BJ (cell line): ENCODE measurements at regions not wholly inside any gene's neighbourhood (a gene's known extent, or its start where the extent isn't known, plus 50 kb on each side); places are given as distances from the start of the nearest gene placed in this dataset.

Source experiments
- CTCF ChIA-PET: fragments of 350-600 bp; formaldehyde crosslinking; extraction: SDS; loops from one replicate; lab custom pipeline; 2021; ENCODE audit warnings: antibody characterized with exemption, inconsistent platforms; lab: Yijun Ruan, JAX
- POLR2A ChIA-PET: fragments of 300-600 bp; sonication (Branson Sonifier 250); formaldehyde crosslinking; extraction: SDS; loops from one replicate; lab custom pipeline; 2021; ENCODE audit warnings: antibody characterized with exemption; lab: Charles Lee
- DNase-seq: peaks from one replicate; pipeline ENCODE4 v3.0.0-alpha.2; 2011; ENCODE audit warnings: low read depth
- H3K27me3 ChIP-seq: 2 replicates; pipeline ENCODE4 v1.6.0; 2011; ENCODE audit warnings: low read length; ENCODE audit not compliant: control insufficient read depth, insufficient read depth
- H3K36me3 ChIP-seq: 2 replicates; pipeline ENCODE4 v1.5.1; 2011; ENCODE audit warnings: low read length; ENCODE audit not compliant: control insufficient read depth, insufficient read depth
- H3K4me3 ChIP-seq: 2 replicates; pipeline ENCODE4 v1.5.1; 2011; ENCODE audit warnings: low read depth, mild to moderate bottlenecking, control low read depth, low read length
- TF ChIP-seq, protein P1 (sequence below): IDR thresholded peaks from 2 replicates; pipeline ENCODE4 v1.5.1; 2011; ENCODE audit warnings: low read depth, mild to moderate bottlenecking, control low read depth, inconsistent platforms, low read length, moderate library complexity; ENCODE audit not compliant: insufficient read depth

DNA sequence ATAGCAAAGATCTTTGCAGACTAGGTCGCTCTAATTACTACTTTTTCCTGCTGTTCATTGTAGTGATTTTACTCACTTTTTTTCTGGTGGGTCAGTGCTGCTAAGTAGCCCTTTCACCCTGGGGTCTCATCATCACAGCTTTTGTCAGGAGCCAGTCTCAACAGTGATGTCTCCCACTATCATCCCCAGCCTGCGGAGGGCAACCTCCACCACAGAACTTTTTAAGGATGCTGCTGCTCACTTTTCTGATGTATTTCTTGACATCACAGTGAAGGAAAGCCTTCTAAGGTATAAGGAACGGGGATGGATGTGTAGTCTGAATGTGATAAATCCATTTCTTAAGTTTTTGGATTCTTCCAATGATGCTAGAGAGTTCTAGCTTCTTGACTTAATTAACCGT lies 242.5 kb upstream of the RIOK2 start:
- POLR2A ChIA-PET: no interaction called here
- Histone ChIP-seq H3K27me3 (no peaks in the 10 kb centered on the region), H3K4me3 (no peak overlapping the region), H3K36me3 (no peaks in the 10 kb centered on the region)
- TF ChIP-seq, protein P1, sequence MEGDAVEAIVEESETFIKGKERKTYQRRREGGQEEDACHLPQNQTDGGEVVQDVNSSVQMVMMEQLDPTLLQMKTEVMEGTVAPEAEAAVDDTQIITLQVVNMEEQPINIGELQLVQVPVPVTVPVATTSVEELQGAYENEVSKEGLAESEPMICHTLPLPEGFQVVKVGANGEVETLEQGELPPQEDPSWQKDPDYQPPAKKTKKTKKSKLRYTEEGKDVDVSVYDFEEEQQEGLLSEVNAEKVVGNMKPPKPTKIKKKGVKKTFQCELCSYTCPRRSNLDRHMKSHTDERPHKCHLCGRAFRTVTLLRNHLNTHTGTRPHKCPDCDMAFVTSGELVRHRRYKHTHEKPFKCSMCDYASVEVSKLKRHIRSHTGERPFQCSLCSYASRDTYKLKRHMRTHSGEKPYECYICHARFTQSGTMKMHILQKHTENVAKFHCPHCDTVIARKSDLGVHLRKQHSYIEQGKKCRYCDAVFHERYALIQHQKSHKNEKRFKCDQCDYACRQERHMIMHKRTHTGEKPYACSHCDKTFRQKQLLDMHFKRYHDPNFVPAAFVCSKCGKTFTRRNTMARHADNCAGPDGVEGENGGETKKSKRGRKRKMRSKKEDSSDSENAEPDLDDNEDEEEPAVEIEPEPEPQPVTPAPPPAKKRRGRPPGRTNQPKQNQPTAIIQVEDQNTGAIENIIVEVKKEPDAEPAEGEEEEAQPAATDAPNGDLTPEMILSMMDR: peak; percentile 35
- DNase-seq: no peak
- CTCF ChIA-PET: interaction anchor here (1.0 to 1.9 kb wide), 4 partner anchors 9 to 1403 kb away, joined by 3 to 5 read pairs (median 4); no protein-coding TSS in a partner anchor

DNA sequence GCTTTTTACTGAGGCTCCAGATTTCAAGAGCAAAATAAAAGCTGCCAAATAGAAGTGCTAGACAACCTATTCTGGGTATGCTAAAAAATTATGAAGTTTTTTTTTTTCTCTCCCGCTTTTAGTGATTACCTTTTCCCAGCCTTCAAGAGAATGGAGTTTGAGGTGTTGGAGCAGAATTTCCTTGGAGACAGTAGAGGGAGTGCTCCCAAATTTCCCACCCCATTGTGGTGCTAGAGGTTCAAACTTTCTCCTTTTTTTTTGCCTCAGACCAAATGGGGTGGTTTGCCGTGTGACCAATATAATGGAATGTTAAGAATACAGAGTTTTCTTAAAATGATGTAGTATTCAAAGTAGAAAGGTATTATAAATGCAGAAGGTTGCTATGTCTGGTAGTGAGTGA lies 244.2 kb upstream of the RIOK2 start:
- H3K4me3 ChIP-seq: no peak overlapping the region
- no peak for DNase-seq
- H3K27me3 ChIP-seq: no peaks in the 10 kb centered on the region
- CTCF ChIA-PET: interaction anchor here (0.5 to 0.6 kb wide), 4 partner anchors 159 to 1369 kb away, joined by 3 to 6 read pairs (median 4); no protein-coding TSS in a partner anchor
- POLR2A ChIA-PET: no interaction called here
- TF ChIP-seq, protein P1: 0 out of 2 replicates have a peak, but pooled peaks have one; percentile 2
- no peaks in the 10 kb centered on the region for H3K36me3 ChIP-seq

DNA sequence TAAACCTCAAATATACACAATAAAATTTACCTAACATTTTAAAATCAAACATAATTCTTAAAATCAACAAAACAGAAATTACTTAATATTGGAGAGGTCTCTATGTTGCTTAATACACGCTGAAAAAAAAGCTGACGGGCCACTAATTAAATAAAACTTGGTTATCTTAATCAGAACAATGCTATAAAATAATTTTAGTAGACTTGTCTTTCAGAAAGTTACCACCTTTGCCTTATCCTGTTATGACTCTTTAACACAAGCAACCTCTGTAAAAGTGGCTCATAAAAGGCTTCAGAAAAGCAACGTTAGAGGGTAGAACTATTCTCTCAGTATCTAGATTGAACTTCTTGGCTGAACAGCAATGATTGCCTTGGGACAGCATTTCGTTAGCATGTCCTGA lies 251.0 kb upstream of the RIOK2 start:
- CTCF ChIA-PET: interaction anchor here (1.4 kb wide), 1 partner anchor 9 kb away, joined by 5 read pairs; no protein-coding TSS in a partner anchor
- Histone ChIP-seq H3K27me3 (no peaks in the 10 kb centered on the region), H3K36me3 (no peaks in the 10 kb centered on the region), H3K4me3 (no peak overlapping the region)
- POLR2A ChIA-PET: no interaction called here
- no peak for DNase-seq
- TF ChIP-seq, protein P1: no peak

DNA sequence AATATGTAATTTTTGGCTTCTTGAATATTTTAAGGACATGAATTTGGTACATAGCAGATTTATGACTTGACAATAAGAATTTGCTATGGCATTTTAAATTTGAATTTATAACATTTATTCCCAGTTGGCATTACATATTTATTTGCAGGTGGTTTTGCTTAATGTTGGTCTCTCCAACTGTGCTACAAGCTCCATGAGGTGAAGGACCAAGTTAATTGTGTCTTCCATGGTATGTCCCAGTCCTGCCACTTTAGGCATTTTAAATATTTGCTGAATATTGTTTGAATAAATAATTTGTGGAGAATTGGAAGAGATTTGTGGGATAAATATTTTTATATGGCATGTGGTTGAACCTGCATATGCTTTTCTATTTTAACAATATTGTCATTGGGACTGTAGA lies 253.4 kb upstream of the RIOK2 start:
- DNase-seq: no peak
- POLR2A ChIA-PET: no interaction called here
- H3K36me3 ChIP-seq: no peaks in the 10 kb centered on the region
- TF ChIP-seq, protein P1: no peak
- no peak overlapping the region for H3K4me3 ChIP-seq
- no peaks in the 10 kb centered on the region for H3K27me3 ChIP-seq
- CTCF ChIA-PET: no interaction called here

DNA sequence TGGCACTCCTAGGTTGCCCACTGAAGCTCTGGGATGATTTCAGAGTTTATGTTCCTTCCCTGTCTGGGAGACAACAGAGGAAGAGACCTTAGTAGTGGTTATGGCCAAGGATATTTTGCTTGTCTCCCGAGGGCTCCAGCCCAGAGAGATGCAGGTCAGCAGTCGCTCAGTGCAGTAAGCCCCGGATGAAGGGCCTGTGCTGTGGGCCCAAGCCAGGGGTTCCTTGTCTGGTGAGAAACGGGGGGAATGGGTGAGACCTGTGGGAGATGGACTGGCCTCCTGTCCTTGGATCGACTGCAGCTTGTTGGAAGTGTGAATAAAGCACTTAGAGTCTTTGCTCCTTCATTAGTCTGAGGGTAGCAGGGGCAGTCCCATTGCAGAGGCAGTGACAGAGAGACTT lies 260.7 kb upstream of the RIOK2 start:
- Histone ChIP-seq H3K4me3 (no peak overlapping the region), H3K36me3 (no peaks in the 10 kb centered on the region), H3K27me3 (no peaks in the 10 kb centered on the region)
- no peak for DNase-seq
- ChIA-PET CTCF (interaction anchor here (1.1 kb wide), 1 partner anchor 21 kb away, joined by 3 read pairs; no protein-coding TSS in a partner anchor), POLR2A (no interaction called here)
- TF ChIP-seq, protein P1: no peak
